ENCODE measurements at regions not wholly inside any gene's neighbourhood (a gene's known extent, or its start where the extent isn't known, plus 50 kb on each side); places are given as distances from the start of the nearest gene placed in this dataset.
A peak's percentile ranks its signal among the peaks of the same experiment; 100 is the strongest.

GRCh38 chr12:115430636-115431035 lies 746.7 kb upstream of the TBX3 start:
- WGBS (ENCODE audit: extremely low coverage, insufficient coverage, insufficient read length) = no CpG with 5 or more reads among the region's 1 CpG
- H3K79me2 ChIP-seq (ENCODE audit: control insufficient read depth, insufficient read depth, low read length, poor library complexity) = no peaks in the 10 kb centered on the region
- H3K9me3 ChIP-seq (ENCODE audit: insufficient read depth, low read depth, low read length) = no peaks in the 10 kb centered on the region
- H3K27ac ChIP-seq (ENCODE audit: low read depth, low read length) = no peak overlapping the region
- H3K23ac ChIP-seq (ENCODE audit: low read length) = no peak overlapping the region
- H3K18ac ChIP-seq (ENCODE audit: low read length) = no peak overlapping the region
- H3K14ac ChIP-seq (ENCODE audit: low read length) = no peak overlapping the region
- no peaks in the 10 kb centered on the region for H3K27me3 ChIP-seq (ENCODE audit: insufficient read depth, low read length)
- H3K4me3 ChIP-seq (ENCODE audit: low read depth, low read length) = no peak overlapping the region
- no peak overlapping the region for H2BK12ac ChIP-seq (ENCODE audit: low read length)
- H2BK120ac ChIP-seq (ENCODE audit: insufficient read depth, low read length, poor library complexity) = no peak overlapping the region
- no peak overlapping the region for H2AK5ac ChIP-seq (ENCODE audit: low read length)
- H4K8ac ChIP-seq (ENCODE audit: low read depth, low read length) = no peak overlapping the region
- no peak for DNase-seq
- no peak overlapping the region for H2AFZ ChIP-seq (ENCODE audit: insufficient read depth, low read length, poor library complexity)
- H2BK5ac ChIP-seq (ENCODE audit: low read depth, low read length, poor library complexity) = no peak overlapping the region
- no peak overlapping the region for H4K12ac ChIP-seq (ENCODE audit: low read depth, low read length)
- H3K4ac ChIP-seq (ENCODE audit: low read depth, low read length) = no peak overlapping the region
- H3K4me2 ChIP-seq (ENCODE audit: low read length) = no peak overlapping the region
- H4K91ac ChIP-seq (ENCODE audit: low read depth, low read length) = no peak overlapping the region
- H3K9ac ChIP-seq (ENCODE audit: low read length) = no peak overlapping the region
- no peaks in the 10 kb centered on the region for H3K36me3 ChIP-seq (ENCODE audit: control insufficient read depth in 1 of 2, insufficient read depth in 2 of 2, low read length in 2 of 2)
- no peaks in the 10 kb centered on the region for H3K4me1 ChIP-seq (ENCODE audit: control insufficient read depth in 1 of 2, insufficient read depth in 2 of 2, low read length in 2 of 2)
- H3K79me1 ChIP-seq (ENCODE audit: low read length) = no peaks in the 10 kb centered on the region

DNA sequence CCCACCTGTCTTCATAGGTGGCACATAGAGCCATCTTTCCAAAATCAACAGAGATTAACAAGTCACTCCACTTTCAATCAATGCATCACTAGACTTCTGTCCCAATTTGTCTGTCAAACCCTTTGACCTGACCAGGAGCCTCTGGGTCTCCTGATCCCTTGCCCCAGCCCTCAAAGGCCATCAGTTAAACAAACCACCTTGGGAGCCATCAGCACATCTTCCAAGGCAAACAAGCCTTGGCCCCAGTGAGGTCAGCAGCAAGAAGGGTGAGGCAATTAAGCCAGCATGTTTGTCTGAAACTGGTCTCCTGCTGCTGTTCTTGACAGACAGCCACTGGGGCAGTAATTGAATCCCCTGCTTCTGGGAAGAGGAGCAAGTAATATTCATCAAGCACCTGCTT lies 742.8 kb upstream of the TBX3 start:
- Histone ChIP-seq H4K91ac (ENCODE audit: low read depth, low read length) (no peak overlapping the region), H3K9me3 (ENCODE audit: insufficient read depth, low read depth, low read length) (no peaks in the 10 kb centered on the region), H3K14ac (ENCODE audit: low read length) (no peak overlapping the region), H3K27me3 (ENCODE audit: insufficient read depth, low read length) (no peaks in the 10 kb centered on the region), H3K79me1 (ENCODE audit: low read length) (peaks cover 6% of the 10 kb centered on the region), H2AFZ (ENCODE audit: insufficient read depth, low read length, poor library complexity) (no peak overlapping the region), H3K4ac (ENCODE audit: low read depth, low read length) (no peak overlapping the region), H3K4me1 (ENCODE audit: control insufficient read depth in 1 of 2, insufficient read depth in 2 of 2, low read length in 2 of 2) (peaks cover 5 to 6% of the 10 kb centered on the region in 2 experiments), H2AK5ac (ENCODE audit: low read length) (no peak overlapping the region), H3K27ac (ENCODE audit: low read depth, low read length) (no peak overlapping the region), H3K4me3 (ENCODE audit: low read depth, low read length) (no peak overlapping the region), H4K12ac (ENCODE audit: low read depth, low read length) (no peak overlapping the region), H3K23ac (ENCODE audit: low read length) (no peak overlapping the region), H4K8ac (ENCODE audit: low read depth, low read length) (no peak overlapping the region), H3K36me3 (ENCODE audit: control insufficient read depth in 1 of 2, insufficient read depth in 2 of 2, low read length in 2 of 2) (no peaks in the 10 kb centered on the region), H2BK5ac (ENCODE audit: low read depth, low read length, poor library complexity) (no peak overlapping the region), H2BK12ac (ENCODE audit: low read length) (no peak overlapping the region), H3K9ac (ENCODE audit: low read length) (no peak overlapping the region), H3K18ac (ENCODE audit: low read length) (no peak overlapping the region), H3K79me2 (ENCODE audit: control insufficient read depth, insufficient read depth, low read length, poor library complexity) (no peaks in the 10 kb centered on the region), H2BK120ac (ENCODE audit: insufficient read depth, low read length, poor library complexity) (no peak overlapping the region), H3K4me2 (ENCODE audit: low read length) (no peak overlapping the region)
- DNase-seq = no peak

- DNase-seq = no peak
- no peak overlapping the region for H4K91ac ChIP-seq (ENCODE audit: low read depth, low read length)
- H3K9ac ChIP-seq (ENCODE audit: low read length) = no peak overlapping the region
- H2AK5ac ChIP-seq (ENCODE audit: low read length) = no peak overlapping the region
- H2BK120ac ChIP-seq (ENCODE audit: insufficient read depth, low read length, poor library complexity) = no peak overlapping the region
- H3K27me3 ChIP-seq (ENCODE audit: insufficient read depth, low read length) = no peaks in the 10 kb centered on the region
- no peak overlapping the region for H3K4me2 ChIP-seq (ENCODE audit: low read length)
- H3K4me3 ChIP-seq (ENCODE audit: low read depth, low read length) = no peak overlapping the region
- no CpG with 5 or more reads among the region's 1 CpG for WGBS (ENCODE audit: extremely low coverage, insufficient coverage, insufficient read length)
- no peak overlapping the region for H3K14ac ChIP-seq (ENCODE audit: low read length)
- peaks cover 6% of the 10 kb centered on the region for H3K79me1 ChIP-seq (ENCODE audit: low read length)
- no peak overlapping the region for H3K23ac ChIP-seq (ENCODE audit: low read length)
- H4K8ac ChIP-seq (ENCODE audit: low read depth, low read length) = no peak overlapping the region
- no peak overlapping the region for H3K27ac ChIP-seq (ENCODE audit: low read depth, low read length)
- no peak overlapping the region for H2BK12ac ChIP-seq (ENCODE audit: low read length)
- no peak overlapping the region for H2AFZ ChIP-seq (ENCODE audit: insufficient read depth, low read length, poor library complexity)
- no peak overlapping the region for H4K12ac ChIP-seq (ENCODE audit: low read depth, low read length)
- H3K18ac ChIP-seq (ENCODE audit: low read length) = no peak overlapping the region
- peaks cover 5 to 6% of the 10 kb centered on the region in 2 experiments for H3K4me1 ChIP-seq (ENCODE audit: control insufficient read depth in 1 of 2, insufficient read depth in 2 of 2, low read length in 2 of 2)
- H3K4ac ChIP-seq (ENCODE audit: low read depth, low read length) = no peak overlapping the region
- no peak overlapping the region for H2BK5ac ChIP-seq (ENCODE audit: low read depth, low read length, poor library complexity)
- no peaks in the 10 kb centered on the region for H3K9me3 ChIP-seq (ENCODE audit: insufficient read depth, low read depth, low read length)
- H3K36me3 ChIP-seq (ENCODE audit: control insufficient read depth in 1 of 2, insufficient read depth in 2 of 2, low read length in 2 of 2) = no peaks in the 10 kb centered on the region
- H3K79me2 ChIP-seq (ENCODE audit: control insufficient read depth, insufficient read depth, low read length, poor library complexity) = no peaks in the 10 kb centered on the region
These were observed 740.0 kb upstream of the TBX3 start for GRCh38 chr12:115424003-115424402.

- Histone ChIP-seq H3K36me3 (ENCODE audit: control insufficient read depth in 1 of 2, insufficient read depth in 2 of 2, low read length in 2 of 2) (no peaks in the 10 kb centered on the region), H3K4ac (ENCODE audit: low read depth, low read length) (no peak overlapping the region), H2BK12ac (ENCODE audit: low read length) (peak overlapping the region; percentile 63), H3K79me2 (ENCODE audit: control insufficient read depth, insufficient read depth, low read length, poor library complexity) (no peaks in the 10 kb centered on the region), H3K4me1 (ENCODE audit: control insufficient read depth in 1 of 2, insufficient read depth in 2 of 2, low read length in 2 of 2) (peaks cover 5 to 6% of the 10 kb centered on the region in 2 experiments), H3K4me2 (ENCODE audit: low read length) (peak overlapping the region; percentile 14), H4K91ac (ENCODE audit: low read depth, low read length) (peak overlapping the region; percentile 84), H3K27me3 (ENCODE audit: insufficient read depth, low read length) (no peaks in the 10 kb centered on the region), H3K27ac (ENCODE audit: low read depth, low read length) (peak overlapping the region; percentile 49), H2BK5ac (ENCODE audit: low read depth, low read length, poor library complexity) (no peak overlapping the region), H3K14ac (ENCODE audit: low read length) (peak overlapping the region; percentile 46), H2BK120ac (ENCODE audit: insufficient read depth, low read length, poor library complexity) (peak overlapping the region; percentile 44), H3K23ac (ENCODE audit: low read length) (no peak overlapping the region), H4K12ac (ENCODE audit: low read depth, low read length) (no peak overlapping the region), H2AFZ (ENCODE audit: insufficient read depth, low read length, poor library complexity) (peak overlapping the region; percentile 56), H3K79me1 (ENCODE audit: low read length) (peaks cover 6% of the 10 kb centered on the region), H2AK5ac (ENCODE audit: low read length) (no peak overlapping the region), H3K4me3 (ENCODE audit: low read depth, low read length) (no peak overlapping the region), H3K9ac (ENCODE audit: low read length) (no peak overlapping the region), H3K18ac (ENCODE audit: low read length) (peak overlapping the region; percentile 16), H3K9me3 (ENCODE audit: insufficient read depth, low read depth, low read length) (no peaks in the 10 kb centered on the region), H4K8ac (ENCODE audit: low read depth, low read length) (peak overlapping the region; percentile 74)
- no CpG with 5 or more reads among the region's 5 CpGs for WGBS (ENCODE audit: extremely low coverage, insufficient coverage, insufficient read length)
- DNase-seq = no peak
These were observed 739.6 kb upstream of the TBX3 start for GRCh38 chr12:115423546-115423987.

Measured in trophoblast cell (in vitro differentiated cells and primary cell).